GM21381 (cell line): ENCODE measurements at regions not wholly inside any gene's neighbourhood (a gene's known extent, or its start where the extent isn't known, plus 50 kb on each side); places are given as distances from the start of the nearest gene placed in this dataset.
"Not testable (repeated sequence)": the region's sequence is repeated elsewhere in the genome, so short reads cannot be mapped to it uniquely, and the experiment has no call there.

ENCODE experiments used
- ATAC-seq: cut with Tn5 transposase; IDR thresholded peaks from one replicate; pipeline ENCODE4 v1.9.1; 2021; ENCODE audit warnings: mild to moderate bottlenecking, moderate library complexity; ENCODE audit not compliant: unreplicated experiment

DNA sequence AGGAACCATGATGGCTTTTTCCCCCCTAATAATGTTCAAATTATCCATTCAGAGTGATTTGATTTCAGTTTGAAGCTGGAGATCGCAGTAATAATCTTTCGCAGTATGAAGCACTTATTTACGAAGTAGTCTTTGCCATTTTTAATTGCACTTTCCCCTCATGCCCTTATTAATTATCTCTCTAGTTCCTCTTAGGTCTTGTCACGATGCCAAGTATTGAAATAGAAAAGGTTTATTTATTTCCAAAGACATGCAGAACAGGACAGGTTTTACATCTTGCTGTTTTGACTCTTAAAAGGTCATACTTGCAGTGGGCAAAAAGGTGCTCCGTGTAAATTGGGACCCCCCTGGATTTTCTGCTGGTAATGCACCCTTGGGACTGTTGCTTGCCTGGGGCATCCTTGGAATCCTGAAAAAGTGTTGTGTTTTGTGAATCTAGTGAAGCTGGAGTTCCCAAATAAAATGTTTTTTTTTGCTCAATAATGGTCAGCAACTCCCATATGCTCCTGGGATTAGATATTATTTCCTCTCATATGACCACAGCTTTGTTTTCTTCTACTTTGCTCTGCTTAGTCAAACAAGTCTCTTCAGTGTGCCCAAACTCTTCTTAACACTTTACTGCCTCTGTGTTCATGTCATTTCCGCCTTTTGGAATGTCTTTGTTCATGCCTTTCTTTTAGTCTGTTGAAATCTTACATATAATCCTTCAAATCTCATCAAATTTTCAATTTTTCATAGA is 278.3 kb downstream of the TMEM38B start:
- no peak for ATAC-seq

DNA sequence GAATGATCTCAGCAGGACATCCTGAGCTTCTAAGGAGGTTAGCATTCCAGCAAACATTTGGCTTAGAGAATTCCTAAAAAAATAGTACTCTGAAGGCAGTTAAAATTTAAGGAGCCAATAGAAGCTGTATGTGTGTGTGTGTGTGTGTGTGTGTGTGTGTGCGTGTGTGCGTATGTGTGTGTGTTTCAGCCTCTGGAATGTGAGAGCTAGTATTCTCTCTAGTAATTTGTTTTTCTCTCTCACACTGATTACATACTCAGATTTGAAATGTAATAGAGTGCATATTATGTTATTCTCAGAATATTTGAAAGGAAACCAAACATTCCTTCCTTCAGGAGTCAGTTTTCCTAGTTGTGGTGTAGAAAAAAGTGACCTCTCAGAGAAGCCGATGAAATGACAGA is 279.6 kb downstream of the TMEM38B start:
- ATAC-seq, result no peak

- no peak for ATAC-seq
Observed at GRCh38 chr9:105975886-105976645, 281.7 kb downstream of the TMEM38B start.

DNA sequence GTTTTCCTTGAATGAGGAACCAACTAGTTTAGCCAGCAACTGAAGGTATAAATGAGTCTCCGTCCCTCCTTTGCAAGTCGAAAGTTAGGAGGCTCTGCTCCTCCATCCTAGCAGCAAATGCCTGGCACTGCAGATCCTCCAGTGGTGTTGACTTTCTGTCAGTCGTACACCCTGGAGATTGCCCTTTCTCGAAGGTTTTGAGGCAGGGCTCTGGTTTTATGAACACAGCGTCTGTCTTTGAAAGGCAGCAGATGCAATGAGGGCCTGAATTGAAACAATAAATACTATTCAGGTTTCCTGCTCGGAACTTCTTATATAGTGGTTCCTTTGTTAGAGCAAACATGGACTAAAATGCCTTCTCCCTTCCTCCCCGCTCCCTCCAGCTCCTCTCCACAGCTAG is 284.0 kb downstream of the TMEM38B start:
- no peak for ATAC-seq

GRCh38 chr9:105978826-105979225 is 284.5 kb downstream of the TMEM38B start:
- no peak for ATAC-seq

GRCh38 chr9:105979290-105979689 is 284.9 kb downstream of the TMEM38B start:
- no peak for ATAC-seq

GRCh38 chr9:105984714-105985113 is 290.4 kb downstream of the TMEM38B start:
- no peak for ATAC-seq

DNA sequence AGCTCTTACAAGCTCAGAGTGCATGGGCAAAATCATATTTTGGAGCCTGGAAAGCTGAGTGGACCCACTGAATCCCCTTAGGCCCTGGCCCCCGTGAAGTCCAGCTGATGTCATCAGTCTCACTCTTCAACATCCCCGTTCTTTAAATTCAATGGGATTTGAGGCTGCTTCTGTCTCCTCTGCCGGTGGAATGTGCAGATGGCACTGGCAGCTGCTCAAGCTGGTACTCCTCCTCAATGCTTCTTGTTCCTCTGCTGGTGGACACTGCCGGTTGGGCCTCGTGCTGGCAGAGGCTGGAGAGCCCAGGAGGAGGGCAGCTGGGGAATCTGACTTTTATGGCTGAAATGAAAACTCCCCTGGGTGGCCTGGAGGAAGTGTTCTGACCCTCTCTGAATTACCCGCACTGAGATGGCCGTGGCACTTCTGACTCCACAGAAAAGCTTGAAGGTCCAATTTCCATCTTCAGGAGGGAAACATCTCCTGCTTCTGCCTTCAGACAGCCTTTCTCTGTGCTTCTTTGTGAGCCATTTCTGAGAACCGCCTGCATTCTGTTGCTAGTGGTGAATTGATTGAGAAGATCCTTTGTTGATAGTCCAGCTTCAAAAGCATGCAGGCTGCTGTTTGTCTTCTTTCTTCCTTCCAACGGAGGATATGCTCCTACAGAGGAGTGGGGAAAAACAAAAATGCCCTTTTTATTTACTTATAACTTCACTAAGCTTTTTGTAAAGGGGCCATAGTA is 298.9 kb downstream of the TMEM38B start:
- no peak for ATAC-seq

- no peak for ATAC-seq
Observed at GRCh38 chr9:105993921-105994715, 299.8 kb downstream of the TMEM38B start.

DNA sequence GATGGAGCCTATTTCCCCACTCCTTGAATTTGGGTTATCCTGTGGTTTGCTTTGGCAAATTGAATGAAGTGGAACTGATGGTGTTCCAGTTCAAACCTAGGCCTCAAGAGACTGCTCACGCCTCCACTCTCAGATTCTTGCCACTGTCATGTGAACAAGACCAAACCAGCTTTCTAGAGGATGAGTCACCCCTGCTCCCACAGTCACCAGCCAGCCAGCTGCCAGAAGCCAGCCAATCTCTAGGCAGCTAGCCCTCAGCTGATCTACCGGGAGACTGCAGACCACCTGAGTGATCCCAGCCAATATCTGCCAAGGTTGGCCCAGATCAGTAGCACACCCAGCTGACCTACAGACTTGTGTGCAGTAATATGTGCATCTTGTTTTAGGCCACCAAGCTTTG is 300.6 kb downstream of the TMEM38B start:
- no peak for ATAC-seq

- no peak for ATAC-seq
Observed at GRCh38 chr9:106017198-106017740, 322.9 kb downstream of the TMEM38B start.

- no peak for ATAC-seq
Observed at GRCh38 chr9:106019039-106019680, 324.8 kb downstream of the TMEM38B start.

DNA sequence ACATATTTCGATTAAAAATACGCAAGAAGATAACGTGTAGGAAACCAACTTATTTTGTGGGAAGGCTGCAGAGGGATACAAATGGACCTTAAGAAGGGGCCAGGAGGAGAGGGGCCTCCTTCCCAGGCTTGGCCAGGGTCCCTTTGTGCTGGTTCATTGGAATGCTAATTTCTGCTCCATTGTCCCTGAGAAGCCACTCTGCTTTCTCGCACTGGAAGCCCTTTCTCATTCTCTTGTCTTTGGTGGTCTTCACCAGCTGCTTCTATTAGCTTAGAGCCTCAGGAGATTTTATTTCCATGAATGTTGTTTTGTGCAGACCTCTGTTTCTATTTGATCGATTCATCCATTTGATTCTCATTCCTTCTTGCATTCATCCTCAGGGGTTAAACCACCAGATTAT is 325.4 kb downstream of the TMEM38B start:
- no peak for ATAC-seq

DNA sequence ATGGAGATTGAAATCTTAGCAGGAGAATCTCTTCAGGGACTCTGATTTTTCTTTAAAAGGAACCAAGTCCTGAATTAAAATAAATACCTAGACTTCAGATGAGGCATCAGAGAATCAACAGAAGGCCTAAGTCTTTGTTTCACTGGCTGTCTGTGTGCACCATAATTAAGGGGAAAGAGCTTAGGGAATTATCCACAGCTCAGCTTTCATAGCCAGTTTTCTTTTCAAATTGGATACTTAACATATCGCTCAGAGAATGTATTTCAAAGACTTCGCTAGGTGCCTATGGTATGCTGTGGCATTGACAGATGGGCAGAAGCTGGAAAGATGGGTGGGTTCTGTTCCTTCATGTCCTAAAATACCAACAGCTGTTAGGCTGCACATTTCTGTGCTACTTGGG is 325.8 kb downstream of the TMEM38B start:
- ATAC-seq, result no peak

DNA sequence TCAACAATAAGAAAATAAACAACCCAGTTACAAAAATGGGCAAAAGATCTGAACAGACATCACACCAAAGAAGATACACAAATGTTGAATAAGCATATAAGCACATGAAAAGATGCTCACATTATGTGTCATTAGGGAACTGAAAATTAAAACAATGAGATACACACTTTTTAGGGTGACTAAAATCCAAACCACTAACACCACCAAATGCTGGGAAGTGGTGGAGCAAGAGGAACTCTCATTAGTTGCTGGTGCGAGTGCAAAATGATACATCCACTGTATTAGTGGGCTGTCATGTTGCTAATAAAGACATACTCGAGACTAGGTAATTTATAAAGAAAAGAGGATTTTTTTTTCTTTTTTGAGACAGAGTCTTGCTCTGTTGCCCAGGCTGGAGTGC is 329.1 kb downstream of the TMEM38B start:
- no peak for ATAC-seq

DNA sequence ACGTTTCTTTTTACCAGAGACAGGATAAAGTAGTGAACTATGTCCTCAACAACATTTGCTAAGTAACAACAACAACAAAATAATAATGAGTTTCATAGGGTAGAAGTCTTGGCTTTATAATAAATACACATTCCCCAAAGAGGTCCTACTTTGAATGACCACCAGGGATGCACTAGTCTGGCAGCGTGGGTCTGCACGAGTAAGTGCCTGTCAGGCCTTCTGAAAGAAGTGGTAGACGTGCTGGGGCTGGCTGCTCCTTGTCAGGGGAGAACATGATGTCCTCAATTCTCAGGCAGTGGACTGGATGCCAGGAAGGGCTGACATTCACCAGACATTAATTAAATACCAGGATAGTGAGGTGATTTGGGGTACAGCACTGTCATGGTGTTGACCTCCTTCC is 331.1 kb downstream of the TMEM38B start:
- ATAC-seq, result no peak

DNA sequence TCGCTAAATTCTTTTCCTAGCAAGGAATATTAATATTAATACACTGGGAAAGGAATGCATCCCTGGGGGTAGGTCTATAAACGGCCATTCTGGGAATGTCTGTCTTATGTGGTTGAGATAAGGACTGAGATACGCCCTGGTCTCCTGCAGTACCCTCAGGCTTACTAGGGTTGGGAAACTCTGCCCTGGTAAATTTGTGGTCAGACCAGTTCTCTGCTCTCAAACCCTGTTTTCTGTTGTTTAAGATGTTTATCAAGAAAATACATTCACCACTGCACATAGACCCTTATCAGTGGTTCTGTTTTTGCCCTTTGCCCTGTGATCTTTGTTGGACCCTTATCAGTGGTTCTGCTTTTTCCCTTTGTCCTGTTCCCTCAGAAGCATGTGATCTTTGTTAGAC is 335.8 kb downstream of the TMEM38B start:
- ATAC-seq, result not testable (repeated sequence)

GRCh38 chr9:106032978-106033377 is 338.6 kb downstream of the TMEM38B start:
- no peak for ATAC-seq

GRCh38 chr9:106035806-106036205 is 341.5 kb downstream of the TMEM38B start:
- no peak for ATAC-seq
